Liver (tissue), 8 donors: ENCODE measurements at regions not wholly inside any gene's neighbourhood (a gene's known extent, or its start where the extent isn't known, plus 50 kb on each side); places are given as distances from the start of the nearest gene placed in this dataset.

Source experiments
- DNase-seq: peaks from one replicate; pipeline ENCODE4 v3.0.0-alpha.2; 2017; ENCODE audit warnings: low spot score
- H3K27ac ChIP-seq, 2 donors: one replicate each; pipeline ENCODE4 v1.7.0; 2013; ENCODE audit warnings: inconsistent platforms in 2 of 2, low read length in 2 of 2, control low read depth in 1 of 2, low read depth in 1 of 2, mild to moderate bottlenecking in 1 of 2
- H3K27me3 ChIP-seq, 4 donors: one replicate each; pipeline versions ENCODE4 v1.6.1 to v1.7.0; 2013; ENCODE audit warnings: low read length in 3 of 4, inconsistent platforms in 1 of 4, mild to moderate bottlenecking in 1 of 4, moderate library complexity in 1 of 4; ENCODE audit not compliant: control insufficient read depth in 4 of 4, insufficient read depth in 4 of 4
- H3K36me3 ChIP-seq, 4 donors: one replicate each; pipeline versions ENCODE4 v1.6.1 to v1.7.0; 2013; ENCODE audit warnings: low read length in 3 of 4, mild to moderate bottlenecking in 3 of 4, low read depth in 1 of 4, moderate library complexity in 1 of 4; ENCODE audit not compliant: control insufficient read depth in 4 of 4, insufficient read depth in 3 of 4
- H3K4me1 ChIP-seq, 4 donors: one replicate each; pipeline versions ENCODE4 v1.6.1 to v1.7.0; 2013; ENCODE audit warnings: low read length in 3 of 4, mild to moderate bottlenecking in 3 of 4, moderate library complexity in 1 of 4; ENCODE audit not compliant: control insufficient read depth in 4 of 4, insufficient read depth in 4 of 4
- H3K4me3 ChIP-seq, 3 donors: one replicate each; pipeline versions ENCODE4 v1.6.1 to v1.7.0; 2013; ENCODE audit warnings: low read length in 3 of 3, control low read depth in 1 of 3, low read depth in 1 of 3, mild to moderate bottlenecking in 1 of 3
- H3K9ac ChIP-seq, 2 donors: one replicate each; pipeline ENCODE4 v1.7.0; 2013; ENCODE audit warnings: low read length in 2 of 2, mild to moderate bottlenecking in 2 of 2, moderate library complexity in 2 of 2, control low read depth in 1 of 2, low read depth in 1 of 2
- H3K9me3 ChIP-seq, 4 donors: one replicate each; pipeline versions ENCODE4 v1.6.1 to v1.7.0; 2013; ENCODE audit warnings: low read length in 3 of 4; ENCODE audit not compliant: control insufficient read depth in 4 of 4
- EGR1 ChIP-seq, 2 donors: IDR thresholded peaks; 2 replicates each; pipeline ENCODE4 v1.6.1; 2016 to 2018; ENCODE audit warnings: antibody characterized with exemption in 2 of 2, low read depth in 2 of 2
- FOXA1 ChIP-seq: IDR thresholded peaks from 2 replicates; pipeline ENCODE4 v1.6.1; 2016; ENCODE audit warnings: antibody characterized with exemption
- FOXA2 ChIP-seq: IDR thresholded peaks from 2 replicates; pipeline ENCODE4 v1.6.1; 2016; ENCODE audit warnings: antibody characterized with exemption
- GABPA ChIP-seq, 2 donors: IDR thresholded peaks in 1 of 2; conservative IDR thresholded peaks in 1 of 2; 2 replicates each; pipeline ENCODE4 v1.6.1; 2016; ENCODE audit warnings: antibody characterized with exemption in 2 of 2, mild to moderate bottlenecking in 1 of 2, moderate library complexity in 1 of 2
- HNF4A ChIP-seq, 2 donors: conservative IDR thresholded peaks; 2 replicates each; pipeline ENCODE4 v1.6.1; 2016; ENCODE audit warnings: antibody characterized with exemption in 2 of 2, mild to moderate bottlenecking in 2 of 2
- JUND ChIP-seq, 2 donors: IDR thresholded peaks; 2 replicates each; pipeline ENCODE4 v1.6.1; 2016; ENCODE audit warnings: antibody characterized with exemption in 2 of 2
- NR2F2 ChIP-seq: IDR thresholded peaks from 2 replicates; pipeline ENCODE4 v1.6.1; 2016; ENCODE audit warnings: antibody characterized with exemption
- RAD21 ChIP-seq, 2 donors: IDR thresholded peaks; 2 replicates each; pipeline ENCODE4 v1.6.1; 2016; ENCODE audit warnings: antibody characterized with exemption in 2 of 2, mild to moderate bottlenecking in 2 of 2
- SP1 ChIP-seq: IDR thresholded peaks from 2 replicates; pipeline ENCODE4 v1.6.1; 2018; ENCODE audit warnings: antibody characterized with exemption, mild to moderate bottlenecking
- TAF1 ChIP-seq: conservative IDR thresholded peaks from 2 replicates; pipeline ENCODE4 v1.6.1; 2016; ENCODE audit warnings: antibody characterized with exemption, mild to moderate bottlenecking
- YY1 ChIP-seq: IDR thresholded peaks from 2 replicates; pipeline ENCODE4 v1.6.1; 2016; ENCODE audit warnings: antibody characterized with exemption, mild to moderate bottlenecking
- WGBS: extraction: QIAGEN DNeasy Blood & Tissue Kit; methylation state at CpG from one replicate; pipeline ENCODE4 v1.1.7; 2013; 5-methylcytosine and 5-hydroxymethylcytosine counted together
- TF ChIP-seq, protein P1 (sequence below): IDR thresholded peaks from 2 replicates; pipeline ENCODE4 v1.6.1; 2016; ENCODE audit warnings: antibody characterized with exemption
- TF ChIP-seq, protein P2 (sequence below): IDR thresholded peaks from 2 replicates; pipeline ENCODE4 v1.6.1; 2016; ENCODE audit warnings: antibody characterized with exemption, mild to moderate bottlenecking
- TF ChIP-seq, protein P3 (sequence below): IDR thresholded peaks from 2 replicates; pipeline ENCODE4 v1.6.1; 2016; ENCODE audit warnings: antibody characterized with exemption
- TF ChIP-seq, protein P4 (sequence below): fragments of 150-350 bp; IDR thresholded peaks from 2 replicates; pipeline ENCODE4 v1.5.1; 2017; ENCODE audit warnings: improper control_type of control experiment, low read depth, low read length; ENCODE audit not compliant: missing input control
- donor health status: healthy.
- donor health status: healthy.
- donor health status: healthy.
- donor health status: healthy.
- donor health status: healthy.

DNA sequence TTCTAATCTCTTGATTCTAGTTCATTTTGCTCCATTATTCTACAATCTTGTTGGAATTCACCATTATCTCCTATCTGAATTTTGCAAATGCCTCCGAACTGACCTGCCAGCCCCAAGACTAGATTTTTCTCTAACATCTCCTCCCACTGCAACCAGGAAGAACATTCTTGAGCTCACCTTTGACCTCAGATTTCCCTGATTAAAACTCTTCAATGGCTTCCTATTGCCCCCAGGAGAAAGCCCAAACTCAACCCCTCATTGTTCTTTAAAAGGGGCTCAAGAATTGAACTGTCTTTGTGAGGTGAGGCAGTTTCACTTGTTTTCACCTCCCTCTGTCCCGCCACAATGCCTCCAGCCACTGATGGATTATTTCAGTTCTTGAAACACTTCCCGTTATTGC lies 784.6 kb upstream of the ZEB2 start:
- WGBS = 86% methylated on average over 3 of the region's 3 CpGs
- no peak overlapping the region for H3K9ac ChIP-seq

DNA sequence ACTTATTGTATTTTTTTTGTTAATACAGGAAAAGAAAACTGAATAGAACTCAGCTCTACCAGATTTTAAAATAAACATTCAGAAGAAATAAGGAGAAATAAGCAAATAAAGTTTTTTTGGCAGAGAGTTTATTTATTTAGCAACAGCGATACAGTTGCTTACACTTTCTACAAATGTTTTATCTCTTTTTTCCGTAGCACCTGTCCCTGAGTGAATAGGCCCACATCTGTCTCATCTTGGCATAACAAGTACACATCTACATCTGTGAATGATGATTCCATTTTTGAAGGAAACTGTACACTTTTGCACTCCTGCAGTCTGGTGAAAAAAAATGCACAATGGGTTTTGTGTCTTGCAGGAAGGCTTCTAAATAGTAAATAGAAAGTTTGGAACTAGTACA lies 783.6 kb upstream of the ZEB2 start:
- 34% methylated on average over 2 of the region's 2 CpGs for WGBS
- H3K4me3 ChIP-seq = no peak overlapping the region
- TF ChIP-seq JUND (IDR thresholded peaks at IDR 0.05) (no peak), GABPA (IDR thresholded peaks at IDR 0.05 in 1 of 2, conservative IDR thresholded peaks at IDR 0.05 in 1 of 2) (no peak), TAF1 (no peak), SP1 (no peak), HNF4A (conservative IDR thresholded peaks at IDR 0.05) (no peak), EGR1 (IDR thresholded peaks at IDR 0.05; ENCODE audit: low read depth in 2 of 2) (no peak), FOXA1 (no peak), FOXA2 (no peak), RAD21 (IDR thresholded peaks at IDR 0.05) (no peak)
- TF ChIP-seq, protein P1, sequence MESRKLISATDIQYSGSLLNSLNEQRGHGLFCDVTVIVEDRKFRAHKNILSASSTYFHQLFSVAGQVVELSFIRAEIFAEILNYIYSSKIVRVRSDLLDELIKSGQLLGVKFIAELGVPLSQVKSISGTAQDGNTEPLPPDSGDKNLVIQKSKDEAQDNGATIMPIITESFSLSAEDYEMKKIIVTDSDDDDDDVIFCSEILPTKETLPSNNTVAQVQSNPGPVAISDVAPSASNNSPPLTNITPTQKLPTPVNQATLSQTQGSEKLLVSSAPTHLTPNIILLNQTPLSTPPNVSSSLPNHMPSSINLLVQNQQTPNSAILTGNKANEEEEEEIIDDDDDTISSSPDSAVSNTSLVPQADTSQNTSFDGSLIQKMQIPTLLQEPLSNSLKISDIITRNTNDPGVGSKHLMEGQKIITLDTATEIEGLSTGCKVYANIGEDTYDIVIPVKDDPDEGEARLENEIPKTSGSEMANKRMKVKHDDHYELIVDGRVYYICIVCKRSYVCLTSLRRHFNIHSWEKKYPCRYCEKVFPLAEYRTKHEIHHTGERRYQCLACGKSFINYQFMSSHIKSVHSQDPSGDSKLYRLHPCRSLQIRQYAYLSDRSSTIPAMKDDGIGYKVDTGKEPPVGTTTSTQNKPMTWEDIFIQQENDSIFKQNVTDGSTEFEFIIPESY = no peak
- no peaks in the 10 kb centered on the region for H3K36me3 ChIP-seq
- no peak overlapping the region for H3K9ac ChIP-seq
- H3K4me1 ChIP-seq = no peaks in the 10 kb centered on the region
- no peaks in the 10 kb centered on the region for H3K27me3 ChIP-seq
- DNase-seq = no peak
- no peaks in the 10 kb centered on the region for H3K9me3 ChIP-seq
- no peak overlapping the region for H3K27ac ChIP-seq

More for the DNA sequence above, 784.6 kb upstream of the ZEB2 start:
- Histone ChIP-seq H3K4me3 (no peak overlapping the region), H3K4me1 (no peaks in the 10 kb centered on the region), H3K27me3 (no peaks in the 10 kb centered on the region), H3K9me3 (no peaks in the 10 kb centered on the region), H3K27ac (no peak overlapping the region), H3K36me3 (no peaks in the 10 kb centered on the region)
- no peak for DNase-seq
- TF ChIP-seq, protein P2, sequence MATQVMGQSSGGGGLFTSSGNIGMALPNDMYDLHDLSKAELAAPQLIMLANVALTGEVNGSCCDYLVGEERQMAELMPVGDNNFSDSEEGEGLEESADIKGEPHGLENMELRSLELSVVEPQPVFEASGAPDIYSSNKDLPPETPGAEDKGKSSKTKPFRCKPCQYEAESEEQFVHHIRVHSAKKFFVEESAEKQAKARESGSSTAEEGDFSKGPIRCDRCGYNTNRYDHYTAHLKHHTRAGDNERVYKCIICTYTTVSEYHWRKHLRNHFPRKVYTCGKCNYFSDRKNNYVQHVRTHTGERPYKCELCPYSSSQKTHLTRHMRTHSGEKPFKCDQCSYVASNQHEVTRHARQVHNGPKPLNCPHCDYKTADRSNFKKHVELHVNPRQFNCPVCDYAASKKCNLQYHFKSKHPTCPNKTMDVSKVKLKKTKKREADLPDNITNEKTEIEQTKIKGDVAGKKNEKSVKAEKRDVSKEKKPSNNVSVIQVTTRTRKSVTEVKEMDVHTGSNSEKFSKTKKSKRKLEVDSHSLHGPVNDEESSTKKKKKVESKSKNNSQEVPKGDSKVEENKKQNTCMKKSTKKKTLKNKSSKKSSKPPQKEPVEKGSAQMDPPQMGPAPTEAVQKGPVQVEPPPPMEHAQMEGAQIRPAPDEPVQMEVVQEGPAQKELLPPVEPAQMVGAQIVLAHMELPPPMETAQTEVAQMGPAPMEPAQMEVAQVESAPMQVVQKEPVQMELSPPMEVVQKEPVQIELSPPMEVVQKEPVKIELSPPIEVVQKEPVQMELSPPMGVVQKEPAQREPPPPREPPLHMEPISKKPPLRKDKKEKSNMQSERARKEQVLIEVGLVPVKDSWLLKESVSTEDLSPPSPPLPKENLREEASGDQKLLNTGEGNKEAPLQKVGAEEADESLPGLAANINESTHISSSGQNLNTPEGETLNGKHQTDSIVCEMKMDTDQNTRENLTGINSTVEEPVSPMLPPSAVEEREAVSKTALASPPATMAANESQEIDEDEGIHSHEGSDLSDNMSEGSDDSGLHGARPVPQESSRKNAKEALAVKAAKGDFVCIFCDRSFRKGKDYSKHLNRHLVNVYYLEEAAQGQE = no peak
- TF ChIP-seq TAF1 (no peak), EGR1 (IDR thresholded peaks at IDR 0.05; ENCODE audit: low read depth in 2 of 2) (no peak), YY1 (no peak), NR2F2 (no peak)
- TF ChIP-seq, protein P3, sequence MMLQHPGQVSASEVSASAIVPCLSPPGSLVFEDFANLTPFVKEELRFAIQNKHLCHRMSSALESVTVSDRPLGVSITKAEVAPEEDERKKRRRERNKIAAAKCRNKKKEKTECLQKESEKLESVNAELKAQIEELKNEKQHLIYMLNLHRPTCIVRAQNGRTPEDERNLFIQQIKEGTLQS = no peak
- TF ChIP-seq, protein P4, sequence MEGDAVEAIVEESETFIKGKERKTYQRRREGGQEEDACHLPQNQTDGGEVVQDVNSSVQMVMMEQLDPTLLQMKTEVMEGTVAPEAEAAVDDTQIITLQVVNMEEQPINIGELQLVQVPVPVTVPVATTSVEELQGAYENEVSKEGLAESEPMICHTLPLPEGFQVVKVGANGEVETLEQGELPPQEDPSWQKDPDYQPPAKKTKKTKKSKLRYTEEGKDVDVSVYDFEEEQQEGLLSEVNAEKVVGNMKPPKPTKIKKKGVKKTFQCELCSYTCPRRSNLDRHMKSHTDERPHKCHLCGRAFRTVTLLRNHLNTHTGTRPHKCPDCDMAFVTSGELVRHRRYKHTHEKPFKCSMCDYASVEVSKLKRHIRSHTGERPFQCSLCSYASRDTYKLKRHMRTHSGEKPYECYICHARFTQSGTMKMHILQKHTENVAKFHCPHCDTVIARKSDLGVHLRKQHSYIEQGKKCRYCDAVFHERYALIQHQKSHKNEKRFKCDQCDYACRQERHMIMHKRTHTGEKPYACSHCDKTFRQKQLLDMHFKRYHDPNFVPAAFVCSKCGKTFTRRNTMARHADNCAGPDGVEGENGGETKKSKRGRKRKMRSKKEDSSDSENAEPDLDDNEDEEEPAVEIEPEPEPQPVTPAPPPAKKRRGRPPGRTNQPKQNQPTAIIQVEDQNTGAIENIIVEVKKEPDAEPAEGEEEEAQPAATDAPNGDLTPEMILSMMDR = no peak
